Heart left ventricle (tissue), 16 donors: ENCODE measurements at regions not wholly inside any gene's neighbourhood (a gene's known extent, or its start where the extent isn't known, plus 50 kb on each side); places are given as distances from the start of the nearest gene placed in this dataset.

Source experiments
- ATAC-seq, 4 donors: fragments of 200-7000 bp; cut with Tn5 transposase; one replicate each; pipeline ENCODE4 v1.9.1; 2020 to 2022; ENCODE audit warnings: moderate library complexity in 4 of 4, mild to moderate bottlenecking in 3 of 4, moderate number of reproducible peaks in 1 of 4
- DNase-seq, 5 donors: peaks; one replicate each; pipeline ENCODE4 v3.0.0-alpha.2; 2020
- H3K27ac ChIP-seq, 12 donors: fragments of 200-600 bp; sonication (generic) in 4 of 12; one replicate each; pipeline versions ENCODE4 v1.5.0 to v1.8.0; 2016 to 2022; ENCODE audit warnings: mild to moderate bottlenecking in 2 of 12
- H3K27me3 ChIP-seq, 9 donors: fragments of 200-600 bp; sonication (generic) in 2 of 9; one replicate each; pipeline versions ENCODE4 v1.5.1 to v1.8.0; 2016 to 2022; ENCODE audit warnings: mild to moderate bottlenecking in 3 of 9
- H3K36me3 ChIP-seq, 9 donors: fragments of 200-600 bp; sonication (generic) in 2 of 9; one replicate each; pipeline versions ENCODE4 v1.5.0 to v1.8.0; 2018 to 2022; ENCODE audit warnings: mild to moderate bottlenecking in 2 of 9
- H3K4me1 ChIP-seq, 12 donors: fragments of 200-600 bp; sonication (generic) in 4 of 12; one replicate each; pipeline versions ENCODE4 v1.5.0 to v1.8.0; 2016 to 2022; ENCODE audit warnings: mild to moderate bottlenecking in 3 of 12
- H3K4me3 ChIP-seq, 12 donors: fragments of 200-600 bp; sonication (generic) in 4 of 12; one replicate each; pipeline versions ENCODE4 v1.5.0 to v1.8.0; 2017 to 2022; ENCODE audit warnings: mild to moderate bottlenecking in 9 of 12, moderate library complexity in 4 of 12
- H3K9me3 ChIP-seq, 12 donors: fragments of 200-600 bp; sonication (generic) in 4 of 12; one replicate each; pipeline versions ENCODE4 v1.5.0 to v1.8.0; 2016 to 2022; ENCODE audit warnings: mild to moderate bottlenecking in 1 of 12
- POLR2A ChIP-seq, 2 donors: fragments of 450-650 bp; IDR thresholded peaks; one replicate each; pipeline ENCODE4 v1.6.1; 2017; ENCODE audit warnings: antibody characterized with exemption in 2 of 2, mild to moderate bottlenecking in 2 of 2, moderate library complexity in 2 of 2
- WGBS, 4 donors: extraction: QIAGEN DNeasy Blood & Tissue Kit in 2 of 4; methylation state at CpG; one replicate each; pipeline versions ENCODE4 v1.1.5 to v1.1.7; 2013 to 2018; 5-methylcytosine and 5-hydroxymethylcytosine counted together
- intact Hi-C, 10 donors: fragments of 100-400 bp; cut with DNase I; formaldehyde crosslinking; loops; one replicate each; pipeline versions ENCODE4 v1.11.1 to v1.14.2; 2022
- TF ChIP-seq, protein P1 (sequence below), 12 donors: fragments of 200-600 bp; sonication (generic) in 4 of 12; IDR thresholded peaks; one replicate each; pipeline versions ENCODE4 v1.5.0 to v1.8.0; 2018 to 2022; ENCODE audit warnings: antibody characterized with exemption in 12 of 12, mild to moderate bottlenecking in 5 of 12
- donor health status: ischemic (EF 13 %, LVEDD 7.1; RV severe dilation, severe dysfunction).
- donor health status: healthy with polysubstance abuse.
- donor health status: DM: no; HTN: yes; CAD: no.
- donor health status: DM: no; HTN: no; CAD: no.
- donor health status: ischemic (EF 25% LVEDD 6.9; RV normal size, moderate dysfunction).
- donor health status: ischemic (EF 25% LVEDD 5.7; RV mildly dilated, moderate dysfunction).
- donor health status: healthy.
- donor health status: DM: yes; HTN: yes; CAD: no.
- donor health status: ischemic (EF 35%, LVEDD 5.7; RV mildly dilated, moderate dysfunction).
- donor health status: nonischemic (EF 11% LVEDD 7.7; RV severe dilation, severe dysfunction).
- donor health status: DM: yes; HTN: yes; CAD: no.
- donor health status: PGD.
- donor health status: ischemic (EF 29% LVEDD 5.4; RV normal size, mild dysfunction).
- donor health status: nonischemic (EF 23%, LVEDD 6.1; RV moderate dilation, normal function).

DNA sequence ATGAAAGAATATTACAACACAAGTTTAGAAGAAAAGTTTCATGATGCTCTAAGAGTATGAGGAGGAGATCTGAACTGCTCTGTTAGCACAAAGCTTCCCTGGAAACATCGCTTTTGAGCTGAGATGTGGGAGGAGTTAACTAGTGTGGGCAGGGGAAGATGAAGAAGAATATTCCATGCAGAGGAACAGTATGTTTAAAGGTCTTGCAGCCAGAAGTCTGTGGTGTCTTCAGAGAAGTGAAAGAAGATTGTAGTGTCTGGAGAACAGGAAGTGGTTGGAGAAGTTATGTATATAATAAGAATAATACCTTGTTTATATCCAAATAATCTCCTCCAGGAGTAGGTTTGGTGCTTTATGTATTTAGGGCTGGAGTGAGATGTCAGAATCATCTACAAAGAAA lies 406.7 kb downstream of the MAN2A1 start:
- no peaks in the 10 kb centered on the region for H3K4me1 ChIP-seq
- DNase-seq, result no peak
- no peaks in the 10 kb centered on the region for H3K9me3 ChIP-seq
- no peak overlapping the region for H3K4me3 ChIP-seq
- H3K27me3 ChIP-seq, result peaks cover 0 to 1% (median 0%) of the 10 kb centered on the region in 9 donors
- ATAC-seq, result no peak
- TF ChIP-seq, protein P1, sequence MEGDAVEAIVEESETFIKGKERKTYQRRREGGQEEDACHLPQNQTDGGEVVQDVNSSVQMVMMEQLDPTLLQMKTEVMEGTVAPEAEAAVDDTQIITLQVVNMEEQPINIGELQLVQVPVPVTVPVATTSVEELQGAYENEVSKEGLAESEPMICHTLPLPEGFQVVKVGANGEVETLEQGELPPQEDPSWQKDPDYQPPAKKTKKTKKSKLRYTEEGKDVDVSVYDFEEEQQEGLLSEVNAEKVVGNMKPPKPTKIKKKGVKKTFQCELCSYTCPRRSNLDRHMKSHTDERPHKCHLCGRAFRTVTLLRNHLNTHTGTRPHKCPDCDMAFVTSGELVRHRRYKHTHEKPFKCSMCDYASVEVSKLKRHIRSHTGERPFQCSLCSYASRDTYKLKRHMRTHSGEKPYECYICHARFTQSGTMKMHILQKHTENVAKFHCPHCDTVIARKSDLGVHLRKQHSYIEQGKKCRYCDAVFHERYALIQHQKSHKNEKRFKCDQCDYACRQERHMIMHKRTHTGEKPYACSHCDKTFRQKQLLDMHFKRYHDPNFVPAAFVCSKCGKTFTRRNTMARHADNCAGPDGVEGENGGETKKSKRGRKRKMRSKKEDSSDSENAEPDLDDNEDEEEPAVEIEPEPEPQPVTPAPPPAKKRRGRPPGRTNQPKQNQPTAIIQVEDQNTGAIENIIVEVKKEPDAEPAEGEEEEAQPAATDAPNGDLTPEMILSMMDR (IDR thresholded peaks at IDR 0.05), result no peak
- TF ChIP-seq POLR2A (IDR thresholded peaks at IDR 0.05), result no peak
- H3K27ac ChIP-seq, result no peak overlapping the region
- intact Hi-C loops, result no loop called here
- whole genome bisulfite sequencing, 4 donors, result 72 to 79% (median 75%) methylated on average over 1 of the region's 1 CpG
- no peaks in the 10 kb centered on the region for H3K36me3 ChIP-seq

DNA sequence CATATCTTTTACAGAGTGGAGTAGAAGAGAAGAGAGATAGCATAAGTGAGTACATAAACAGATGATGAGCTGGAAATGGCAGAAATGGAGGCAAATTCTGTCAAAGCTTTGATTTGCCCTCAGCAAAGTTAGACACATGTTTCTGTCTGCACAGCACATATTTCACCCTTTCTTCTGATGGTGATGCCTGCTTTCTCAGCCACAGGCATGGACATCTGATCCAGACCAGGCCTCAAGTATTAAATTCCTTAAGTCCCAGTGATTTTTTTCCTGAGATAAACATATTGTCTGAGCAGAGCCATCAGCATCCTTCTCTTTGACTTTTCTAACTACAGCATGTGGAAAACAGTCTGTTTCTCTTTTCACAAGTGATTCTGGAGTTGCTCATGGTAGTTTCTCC lies 409.8 kb downstream of the MAN2A1 start:
- Histone ChIP-seq H3K4me3 (no peak overlapping the region), H3K9me3 (no peaks in the 10 kb centered on the region), H3K27me3 (peaks cover 0 to 8% (median 0%) of the 10 kb centered on the region in 9 donors), H3K4me1 (no peaks in the 10 kb centered on the region), H3K36me3 (no peaks in the 10 kb centered on the region), H3K27ac (no peak overlapping the region)
- TF ChIP-seq POLR2A (IDR thresholded peaks at IDR 0.05), result no peak
- TF ChIP-seq, protein P1 (IDR thresholded peaks at IDR 0.05), result no peak
- intact Hi-C loops, result no loop called here
- ATAC-seq, result no peak
- no peak for DNase-seq

DNA sequence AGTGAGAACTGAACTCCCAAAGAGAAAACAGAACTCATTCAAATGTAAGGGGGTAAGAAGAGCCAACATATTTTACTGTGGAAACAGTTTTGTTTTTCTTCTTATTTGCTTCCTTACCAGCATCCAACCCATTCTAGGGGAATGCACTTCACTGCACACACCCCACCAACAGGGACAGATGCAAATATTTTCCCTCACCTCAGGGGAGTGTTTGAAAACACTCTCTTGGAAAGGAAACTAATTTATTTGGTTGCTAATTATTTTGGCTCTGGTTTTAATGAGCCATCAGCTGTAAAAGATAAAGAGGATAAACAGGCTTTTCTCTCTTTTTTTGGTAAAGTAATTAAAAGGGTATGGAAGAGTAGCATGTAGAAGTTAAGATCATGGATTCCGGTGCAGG lies 413.4 kb downstream of the MAN2A1 start:
- intact Hi-C loops, result loop anchor here in 1 of 10 donors (10.0 kb wide), 1 partner anchor 408 kb away; no protein-coding TSS in a partner anchor
- TF ChIP-seq, protein P1 (IDR thresholded peaks at IDR 0.05), result no peak
- no peak for TF ChIP-seq POLR2A (IDR thresholded peaks at IDR 0.05)
- Histone ChIP-seq H3K36me3 (no peaks in the 10 kb centered on the region), H3K4me1 (peaks cover 0 to 6% (median 0%) of the 10 kb centered on the region in 12 donors), H3K9me3 (no peaks in the 10 kb centered on the region), H3K4me3 (no peak overlapping the region), H3K27ac (no peak overlapping the region), H3K27me3 (peaks cover 0 to 8% (median 0%) of the 10 kb centered on the region in 9 donors)
- ATAC-seq (no peak), DNase-seq (no peak)
- 89 to 94% (median 91%) methylated on average over 1 of the region's 1 CpG for WGBS, 4 donors

DNA sequence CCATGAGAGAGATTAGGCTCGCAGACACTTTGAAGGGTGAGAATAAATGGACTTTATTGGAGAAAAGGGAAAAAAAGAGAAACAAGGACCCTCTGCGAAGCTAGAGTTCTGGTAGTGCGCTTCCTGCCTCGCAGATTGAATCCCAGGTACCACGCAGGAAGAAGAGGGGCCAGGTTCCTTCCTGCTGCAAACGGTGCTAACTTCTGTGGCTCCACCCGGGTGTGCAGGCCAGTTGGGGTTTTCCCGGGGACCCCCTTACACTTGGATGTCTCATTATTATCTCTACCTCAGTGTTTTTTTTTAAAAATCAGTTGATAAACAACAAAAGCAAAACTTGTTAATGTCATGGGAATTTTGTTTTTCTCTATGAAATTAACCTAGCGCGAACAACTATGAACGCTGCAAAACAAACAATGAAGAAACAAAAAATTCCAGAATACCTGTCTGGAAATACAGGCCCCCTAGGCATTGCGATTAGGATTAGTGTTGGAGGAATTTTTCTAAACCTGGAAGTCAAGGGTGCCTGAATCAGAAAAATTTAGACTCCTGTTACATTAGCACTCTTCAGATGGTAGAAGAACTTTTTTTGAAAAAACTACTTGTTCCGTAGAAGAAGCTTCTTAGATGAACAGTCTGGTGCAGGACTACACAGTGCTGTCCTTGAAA lies 414.5 kb downstream of the MAN2A1 start:
- Histone ChIP-seq H3K27me3 (peaks cover 0 to 8% (median 0%) of the 10 kb centered on the region in 9 donors), H3K27ac (no peak overlapping the region), H3K36me3 (no peaks in the 10 kb centered on the region), H3K4me1 (peaks cover 0 to 6% (median 0%) of the 10 kb centered on the region in 12 donors), H3K4me3 (no peak overlapping the region), H3K9me3 (no peaks in the 10 kb centered on the region)
- 72 to 78% (median 76%) methylated on average over 13 of the region's 13 CpGs for WGBS, 4 donors
- TF ChIP-seq, protein P1 (IDR thresholded peaks at IDR 0.05), result no peak
- no peak for TF ChIP-seq POLR2A (IDR thresholded peaks at IDR 0.05)
- intact Hi-C loops, result loop anchor here in 1 of 10 donors (10.0 kb wide), 1 partner anchor 409 kb away; no protein-coding TSS in a partner anchor
- ATAC-seq, result no peak
- DNase-seq, result no peak
